Type B pancreatic cell (in vitro differentiated cells): ENCODE measurements at regions not wholly inside any gene's neighbourhood (a gene's known extent, or its start where the extent isn't known, plus 50 kb on each side); places are given as distances from the start of the nearest gene placed in this dataset.

Experiments used
- DNase-seq: peaks from one replicate; pipeline ENCODE4 v3.0.0; 2021; ENCODE audit warnings: mixed read lengths; ENCODE audit not compliant: unreplicated experiment; ENCODE audit errors: extremely low spot score
- H3K27ac Mint-ChIP-seq: 2 replicates; pipeline ENCODE4 v1.8.0; 2021; ENCODE audit warnings: mild to moderate bottlenecking, mixed read lengths
- H3K27me3 Mint-ChIP-seq: 2 replicates; pipeline ENCODE4 v1.8.0; 2021; ENCODE audit warnings: mixed read lengths
- H3K36me3 Mint-ChIP-seq: 2 replicates; pipeline ENCODE4 v1.8.0; 2021; ENCODE audit warnings: mixed read lengths
- H3K4me1 Mint-ChIP-seq: one replicate; pipeline ENCODE4 v1.8.0; 2021; ENCODE audit warnings: mixed read lengths; ENCODE audit not compliant: unreplicated experiment
- H3K4me3 Mint-ChIP-seq: 2 replicates; pipeline ENCODE4 v1.8.0; 2021; ENCODE audit warnings: mild to moderate bottlenecking, mixed read lengths
- H3K9me3 Mint-ChIP-seq: 2 replicates; pipeline ENCODE4 v1.8.0; 2021; ENCODE audit warnings: mixed read lengths
- TF ChIP-seq, protein P1 (sequence below): fragments of 200-600 bp; sonication (generic); conservative IDR thresholded peaks from 2 replicates; pipeline ENCODE4 v1.5.0; 2021; ENCODE audit warnings: antibody characterized with exemption, mild to moderate bottlenecking

DNA sequence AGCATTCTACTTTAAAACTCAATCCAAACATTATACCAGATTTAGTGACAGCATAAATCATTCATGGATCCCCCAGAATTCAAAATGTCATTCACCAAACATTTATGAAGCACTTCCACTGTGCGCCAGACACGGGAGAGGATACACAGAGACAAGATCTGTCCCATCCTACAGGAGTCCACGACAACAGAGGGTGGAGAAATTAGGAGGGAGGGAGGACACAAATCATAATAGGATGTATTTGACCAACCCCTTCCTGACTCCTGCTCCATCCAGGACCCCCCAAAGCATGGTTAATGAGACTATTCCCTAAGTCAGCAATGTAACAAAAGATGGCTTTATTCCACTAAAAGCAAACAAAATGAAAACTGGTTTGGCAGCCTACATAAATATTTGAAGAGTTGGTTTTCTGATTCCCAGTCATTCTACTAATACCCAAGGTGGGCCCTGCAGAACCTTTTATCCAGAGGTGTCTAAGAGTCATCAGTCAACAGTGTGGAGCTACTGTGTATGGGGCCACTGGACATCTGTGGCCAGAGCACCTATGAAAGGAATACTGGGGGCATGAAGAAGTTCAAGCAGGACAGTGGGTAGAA, 62.8 kb upstream of the DOCK9 start:
- H3K36me3 Mint-ChIP-seq: no peaks in the 10 kb centered on the region
- peaks cover 13% of the 10 kb centered on the region for H3K4me1 Mint-ChIP-seq
- TF ChIP-seq, protein P1, sequence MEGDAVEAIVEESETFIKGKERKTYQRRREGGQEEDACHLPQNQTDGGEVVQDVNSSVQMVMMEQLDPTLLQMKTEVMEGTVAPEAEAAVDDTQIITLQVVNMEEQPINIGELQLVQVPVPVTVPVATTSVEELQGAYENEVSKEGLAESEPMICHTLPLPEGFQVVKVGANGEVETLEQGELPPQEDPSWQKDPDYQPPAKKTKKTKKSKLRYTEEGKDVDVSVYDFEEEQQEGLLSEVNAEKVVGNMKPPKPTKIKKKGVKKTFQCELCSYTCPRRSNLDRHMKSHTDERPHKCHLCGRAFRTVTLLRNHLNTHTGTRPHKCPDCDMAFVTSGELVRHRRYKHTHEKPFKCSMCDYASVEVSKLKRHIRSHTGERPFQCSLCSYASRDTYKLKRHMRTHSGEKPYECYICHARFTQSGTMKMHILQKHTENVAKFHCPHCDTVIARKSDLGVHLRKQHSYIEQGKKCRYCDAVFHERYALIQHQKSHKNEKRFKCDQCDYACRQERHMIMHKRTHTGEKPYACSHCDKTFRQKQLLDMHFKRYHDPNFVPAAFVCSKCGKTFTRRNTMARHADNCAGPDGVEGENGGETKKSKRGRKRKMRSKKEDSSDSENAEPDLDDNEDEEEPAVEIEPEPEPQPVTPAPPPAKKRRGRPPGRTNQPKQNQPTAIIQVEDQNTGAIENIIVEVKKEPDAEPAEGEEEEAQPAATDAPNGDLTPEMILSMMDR: no peak
- peak overlapping the region; percentile 56 for H3K27ac Mint-ChIP-seq
- DNase-seq: no peak
- no peaks in the 10 kb centered on the region for H3K27me3 Mint-ChIP-seq
- no peak overlapping the region for H3K4me3 Mint-ChIP-seq
- no peaks in the 10 kb centered on the region for H3K9me3 Mint-ChIP-seq

DNA sequence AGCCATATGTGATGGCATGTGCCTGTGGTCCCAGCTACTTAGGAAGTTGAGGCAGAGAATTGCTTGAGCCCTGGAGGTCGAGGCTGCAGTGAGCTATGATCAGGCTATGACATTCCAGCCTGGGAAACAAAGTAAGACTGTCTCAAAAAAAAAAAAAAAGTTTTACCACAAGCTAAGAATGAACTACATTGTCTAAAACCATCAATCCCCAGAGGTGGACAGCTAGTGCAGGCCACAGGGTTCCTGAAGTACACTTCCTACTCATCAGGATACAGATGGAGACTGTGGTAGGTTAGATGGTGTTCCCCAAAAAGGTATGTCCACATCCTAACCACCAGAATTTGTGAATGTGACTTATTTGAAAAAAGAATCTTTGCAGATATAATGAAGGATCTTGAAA, 63.5 kb upstream of the DOCK9 start:
- no peak for DNase-seq
- H3K4me1 Mint-ChIP-seq: peaks cover 17% of the 10 kb centered on the region
- no peaks in the 10 kb centered on the region for H3K27me3 Mint-ChIP-seq
- H3K4me3 Mint-ChIP-seq: no peak overlapping the region
- TF ChIP-seq, protein P1: no peak
- H3K9me3 Mint-ChIP-seq: no peaks in the 10 kb centered on the region
- peak overlapping the region; percentile 56 for H3K27ac Mint-ChIP-seq
- no peaks in the 10 kb centered on the region for H3K36me3 Mint-ChIP-seq

DNA sequence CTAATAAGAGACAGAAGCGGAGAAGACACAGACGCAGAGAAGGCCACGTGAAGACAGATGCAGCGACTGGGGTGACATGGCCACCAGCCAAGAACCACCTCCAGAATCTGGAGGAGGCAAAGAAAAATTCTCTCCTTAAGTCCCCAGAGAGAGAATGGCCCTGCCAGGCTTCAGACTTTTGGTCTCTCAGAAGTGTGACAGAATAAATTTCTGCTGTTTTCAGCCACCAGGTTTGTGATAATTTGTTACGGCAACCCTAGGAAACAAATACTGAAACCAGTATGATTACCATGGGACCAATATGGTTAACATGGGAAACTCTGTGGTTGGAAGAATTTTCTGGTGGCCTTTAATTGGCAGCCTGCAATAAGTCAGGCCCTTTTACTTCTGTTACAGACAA, 63.9 kb upstream of the DOCK9 start:
- Mint-ChIP-seq H3K27me3 (no peaks in the 10 kb centered on the region), H3K36me3 (no peaks in the 10 kb centered on the region), H3K27ac (peak overlapping the region; percentile 3), H3K4me3 (peak overlapping the region; percentile 11), H3K4me1 (peaks cover 21% of the 10 kb centered on the region), H3K9me3 (no peaks in the 10 kb centered on the region)
- no peak for DNase-seq
- TF ChIP-seq, protein P1: no peak

DNA sequence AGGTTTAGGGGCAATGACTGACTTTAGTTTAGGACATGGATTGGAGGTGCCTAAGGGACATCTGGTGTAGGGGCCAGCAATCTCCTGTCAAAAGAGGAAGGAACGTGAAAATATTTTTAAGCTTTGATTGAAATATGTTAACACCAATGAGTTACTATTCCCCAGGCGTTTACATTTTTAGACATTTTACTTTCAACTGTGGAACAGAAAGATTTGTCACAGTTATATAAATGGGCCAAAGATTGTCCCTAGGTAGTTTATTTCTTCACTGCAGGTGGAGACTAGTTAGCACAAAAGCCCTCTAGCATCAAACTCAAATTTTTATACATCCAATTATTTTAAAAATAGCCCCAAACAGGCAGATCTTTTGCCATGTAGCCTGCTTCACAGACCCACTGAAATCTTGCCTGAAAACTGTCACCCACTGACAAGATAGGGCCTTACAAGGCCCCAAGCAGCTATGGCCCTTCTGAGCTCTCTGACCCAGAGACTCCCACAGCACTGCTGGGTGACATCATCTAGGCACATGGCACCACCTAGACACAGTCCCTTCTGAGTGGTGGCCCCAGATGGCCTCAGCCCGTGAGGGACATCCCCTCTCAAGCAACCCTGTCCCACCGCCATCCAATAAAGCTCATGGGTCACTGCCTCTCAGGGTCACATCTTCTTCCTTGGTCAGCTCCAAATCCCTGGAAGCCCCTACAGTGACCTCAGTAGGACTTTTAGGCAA, 64.8 kb upstream of the DOCK9 start:
- peak overlapping the region; percentile 83 for H3K27ac Mint-ChIP-seq
- DNase-seq: no peak
- H3K4me1 Mint-ChIP-seq: peaks cover 22% of the 10 kb centered on the region
- H3K27me3 Mint-ChIP-seq: no peaks in the 10 kb centered on the region
- TF ChIP-seq, protein P1: no peak
- no peaks in the 10 kb centered on the region for H3K9me3 Mint-ChIP-seq
- no peaks in the 10 kb centered on the region for H3K36me3 Mint-ChIP-seq
- H3K4me3 Mint-ChIP-seq: peak overlapping the region; percentile 11

DNA sequence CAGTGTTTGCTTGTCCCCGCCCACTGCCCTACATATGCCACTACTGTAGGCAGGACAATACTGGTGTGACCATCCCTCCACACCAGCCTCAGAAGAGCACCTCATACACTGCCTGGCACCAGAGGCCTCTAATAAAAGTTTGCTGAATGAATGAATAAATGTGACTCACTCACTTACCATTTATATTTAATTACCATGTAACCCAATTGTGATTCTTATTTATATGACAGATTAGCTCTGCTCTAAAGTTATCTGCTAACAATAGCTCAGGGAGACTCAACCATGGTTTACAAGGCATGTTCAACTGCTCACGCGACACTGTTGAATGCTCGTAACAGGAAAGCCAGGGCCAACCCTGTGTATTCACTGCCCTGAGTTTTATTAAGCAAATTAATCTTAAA, 66.0 kb upstream of the DOCK9 start:
- H3K36me3 Mint-ChIP-seq: no peaks in the 10 kb centered on the region
- TF ChIP-seq, protein P1: no peak

More for the DNA sequence above, 66.0 kb upstream of the DOCK9 start:
- no peak for DNase-seq
- Mint-ChIP-seq H3K4me1 (peaks cover 25% of the 10 kb centered on the region), H3K9me3 (no peaks in the 10 kb centered on the region), H3K27ac (no peak overlapping the region), H3K27me3 (no peaks in the 10 kb centered on the region), H3K4me3 (no peak overlapping the region)
